Adrenal gland (tissue), 9 donors: ENCODE measurements at regions not wholly inside any gene's neighbourhood (a gene's known extent, or its start where the extent isn't known, plus 50 kb on each side); places are given as distances from the start of the nearest gene placed in this dataset.

ENCODE experiments used
- DNase-seq, 7 donors: peaks; one replicate each; pipeline ENCODE4 v3.0.0-alpha.2; 2019 to 2020
- H3K27ac ChIP-seq, 5 donors: fragments of 200-600 bp; sonication (generic) in 4 of 5; 1 replicate in 3 of 5; 2 replicates in 2 of 5; pipeline versions ENCODE4 v1.5.1 to v1.8.0; 2016 to 2020; ENCODE audit warnings: mild to moderate bottlenecking in 1 of 5
- H3K27me3 ChIP-seq: fragments of 200-600 bp; 2 replicates; pipeline ENCODE4 v1.8.0; 2021
- H3K36me3 ChIP-seq, 2 donors: fragments of 200-600 bp; replicated peaks in 1 of 2; 1 replicate in 1 of 2; 2 replicates in 1 of 2; pipeline versions ENCODE4 v1.5.1 to v1.8.0; 2018 to 2022
- H3K4me1 ChIP-seq, 2 donors: fragments of 200-600 bp; replicated peaks in 1 of 2; 1 replicate in 1 of 2; 2 replicates in 1 of 2; pipeline versions ENCODE4 v1.5.1 to v1.8.0; 2018 to 2021
- H3K4me3 ChIP-seq, 4 donors: fragments of 200-600 bp; sonication (generic) in 3 of 4; one replicate each; pipeline ENCODE4 v1.5.1; 2016 to 2018
- H3K9me3 ChIP-seq, 3 donors: fragments of 200-600 bp; sonication (generic) in 1 of 3; replicated peaks in 1 of 3; 1 replicate in 2 of 3; 2 replicates in 1 of 3; pipeline versions ENCODE4 v1.5.1 to v1.8.0; 2016 to 2021
- POLR2A ChIP-seq, 2 donors: fragments of 450-650 bp; IDR thresholded peaks; one replicate each; pipeline ENCODE4 v1.6.1; 2017; ENCODE audit warnings: antibody characterized with exemption in 2 of 2, mild to moderate bottlenecking in 2 of 2, moderate library complexity in 1 of 2
- WGBS, 4 donors: extraction: QIAGEN DNeasy Blood & Tissue Kit in 2 of 4; methylation state at CpG; one replicate each; pipeline versions ENCODE4 v1.1.5 to v1.1.7; 2013 to 2017; 5-methylcytosine and 5-hydroxymethylcytosine counted together
- intact Hi-C, 2 donors: fragments of 100-400 bp; cut with DNase I; formaldehyde crosslinking; loops; one replicate each; pipeline versions ENCODE4 v1.14.1 to v1.15.0; 2022 to 2023
- TF ChIP-seq, protein P1 (sequence below), 6 experiments: fragments of 450-650 bp in 4 of 6; fragments of 200-600 bp in 2 of 6; sonication (generic) in 1 of 6; IDR thresholded peaks; 1 replicate in 5 of 6; 2 replicates in 1 of 6; pipeline versions ENCODE4 v1.5.1 to v1.8.0; 2016 to 2021; ENCODE audit warnings: antibody characterized with exemption in 6 of 6, mild to moderate bottlenecking in 2 of 6, moderate library complexity in 1 of 6
- donor health status: healthy with polysubstance abuse.
- donor health status: Bipolar disorder and iron deficiency.
- donor health status: DM: yes; HTN: yes; CAD: no.
- donor health status: DM: no; HTN: no; CAD: no.
- donor health status: DM: no; HTN: no; CAD: no.

DNA sequence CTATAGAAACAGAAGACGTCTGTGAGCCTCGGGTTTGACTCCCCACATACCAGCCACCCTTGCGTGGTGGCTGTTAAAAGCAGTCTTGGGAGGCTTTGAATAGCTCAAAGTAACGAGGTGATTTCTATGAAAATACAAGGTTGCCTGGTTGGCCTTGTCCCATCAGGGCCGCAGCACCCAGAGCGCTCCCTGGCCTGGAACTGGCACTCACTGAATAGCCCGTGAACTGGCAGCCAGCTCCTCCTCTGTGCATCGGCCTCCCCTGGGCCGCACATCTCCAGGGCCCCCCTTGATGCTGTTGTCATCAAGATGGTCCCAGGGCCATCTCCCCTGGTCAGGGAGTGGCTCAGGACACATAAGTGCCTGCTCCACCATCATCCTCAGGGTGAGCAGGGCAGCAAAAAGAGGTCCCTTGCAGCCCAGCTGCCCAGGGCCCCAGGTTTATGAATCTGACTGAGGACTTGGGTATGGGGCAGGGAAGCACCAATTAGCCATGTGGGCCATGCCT, 144.6 kb upstream of the PPP1R26 start:
- Histone ChIP-seq H3K4me3 (no peak overlapping the region), H3K27ac (no peak overlapping the region), H3K27me3 (no peaks in the 10 kb centered on the region), H3K36me3 (no peaks in the 10 kb centered on the region), H3K9me3 (no peaks in the 10 kb centered on the region), H3K4me1 (no peaks in the 10 kb centered on the region)
- intact Hi-C loops, result no loop called here
- peak in 1 of 7 donors; percentile 20 for DNase-seq
- TF ChIP-seq POLR2A (IDR thresholded peaks at IDR 0.05), result no peak
- TF ChIP-seq, protein P1, sequence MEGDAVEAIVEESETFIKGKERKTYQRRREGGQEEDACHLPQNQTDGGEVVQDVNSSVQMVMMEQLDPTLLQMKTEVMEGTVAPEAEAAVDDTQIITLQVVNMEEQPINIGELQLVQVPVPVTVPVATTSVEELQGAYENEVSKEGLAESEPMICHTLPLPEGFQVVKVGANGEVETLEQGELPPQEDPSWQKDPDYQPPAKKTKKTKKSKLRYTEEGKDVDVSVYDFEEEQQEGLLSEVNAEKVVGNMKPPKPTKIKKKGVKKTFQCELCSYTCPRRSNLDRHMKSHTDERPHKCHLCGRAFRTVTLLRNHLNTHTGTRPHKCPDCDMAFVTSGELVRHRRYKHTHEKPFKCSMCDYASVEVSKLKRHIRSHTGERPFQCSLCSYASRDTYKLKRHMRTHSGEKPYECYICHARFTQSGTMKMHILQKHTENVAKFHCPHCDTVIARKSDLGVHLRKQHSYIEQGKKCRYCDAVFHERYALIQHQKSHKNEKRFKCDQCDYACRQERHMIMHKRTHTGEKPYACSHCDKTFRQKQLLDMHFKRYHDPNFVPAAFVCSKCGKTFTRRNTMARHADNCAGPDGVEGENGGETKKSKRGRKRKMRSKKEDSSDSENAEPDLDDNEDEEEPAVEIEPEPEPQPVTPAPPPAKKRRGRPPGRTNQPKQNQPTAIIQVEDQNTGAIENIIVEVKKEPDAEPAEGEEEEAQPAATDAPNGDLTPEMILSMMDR (IDR thresholded peaks at IDR 0.05), result no peak
- 70 to 93% (median 92%) methylated on average over 2 to 9 of the region's 9 CpGs for WGBS, 4 donors

DNA sequence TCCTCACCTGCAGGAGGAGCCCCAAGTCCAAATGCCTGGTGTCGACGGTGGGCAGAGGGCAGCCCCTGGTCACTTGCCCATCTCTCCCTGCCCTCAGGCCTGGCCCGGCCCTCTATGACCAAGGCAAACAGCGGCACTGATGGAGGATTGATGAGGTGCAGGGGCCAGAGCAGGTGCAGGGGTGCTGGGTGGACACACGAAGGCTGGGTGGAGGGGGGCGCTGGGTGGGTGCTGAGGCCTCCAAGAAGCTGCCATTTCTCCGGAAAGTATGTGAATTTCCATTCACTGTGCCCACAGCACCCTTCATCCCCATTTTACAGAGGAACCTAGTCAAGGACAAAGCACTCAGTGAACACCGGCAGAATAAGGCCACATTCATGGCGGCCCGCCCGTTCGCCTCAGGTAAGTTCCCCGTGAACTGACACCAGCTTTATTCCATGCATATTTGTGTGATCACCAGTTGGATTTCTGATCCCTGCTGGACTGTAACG, 143.8 kb upstream of the PPP1R26 start:
- TF ChIP-seq POLR2A (IDR thresholded peaks at IDR 0.05), result no peak
- TF ChIP-seq, protein P1 (IDR thresholded peaks at IDR 0.05), result no peak
- peak in 1 of 7 donors; percentile 41 for DNase-seq
- Histone ChIP-seq H3K9me3 (no peaks in the 10 kb centered on the region), H3K4me3 (no peak overlapping the region), H3K4me1 (no peaks in the 10 kb centered on the region), H3K27ac (no peak overlapping the region), H3K27me3 (no peaks in the 10 kb centered on the region), H3K36me3 (no peaks in the 10 kb centered on the region)
- intact Hi-C loops, result no loop called here
- WGBS, 4 donors, result 86 to 93% (median 91%) methylated on average over 12 to 14 of the region's 14 CpGs

DNA sequence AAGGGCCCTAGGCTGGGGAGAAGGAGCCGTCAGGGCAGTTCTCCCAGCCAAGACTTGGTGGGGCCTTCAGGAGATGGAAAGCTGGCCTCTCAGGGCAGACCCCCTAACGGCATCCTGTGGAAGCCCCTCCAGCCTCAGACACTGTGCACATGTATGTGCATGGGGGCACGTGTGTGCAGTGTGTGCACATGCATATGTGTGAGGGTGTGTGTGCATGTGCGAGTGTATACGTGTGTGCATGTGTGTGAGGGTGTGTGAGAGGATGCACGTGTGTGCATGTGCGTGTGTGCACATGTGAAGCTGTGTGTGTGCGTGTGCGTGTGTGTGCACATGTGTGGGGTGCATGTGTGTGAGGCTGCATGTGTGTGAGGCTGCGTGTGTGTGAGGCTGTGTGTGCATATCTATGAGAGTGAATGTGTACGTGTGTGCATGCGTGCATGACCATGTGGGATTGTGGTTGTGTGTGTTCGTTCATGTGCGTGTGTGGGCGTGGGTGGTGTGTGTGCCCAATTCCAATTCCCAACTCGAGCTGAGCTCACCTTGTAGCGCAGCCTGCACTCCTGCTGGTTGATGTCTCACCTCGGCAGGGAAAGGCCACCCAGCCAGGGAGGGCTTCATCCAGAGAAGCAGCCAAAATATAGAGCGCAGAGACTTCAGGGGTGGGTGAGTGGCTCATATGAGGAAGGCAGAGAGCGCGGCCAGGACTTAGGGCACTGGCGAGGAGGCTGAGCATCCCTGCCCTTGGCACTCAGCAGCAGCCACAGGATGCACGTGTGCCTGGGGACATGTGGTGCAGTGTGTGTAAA, 142.7 kb upstream of the PPP1R26 start:
- no peaks in the 10 kb centered on the region for H3K9me3 ChIP-seq
- intact Hi-C loops, result no loop called here
- no peak overlapping the region for H3K27ac ChIP-seq
- 70 to 87% (median 83%) methylated on average over 19 to 23 of the region's 23 CpGs for WGBS, 4 donors
- TF ChIP-seq POLR2A (IDR thresholded peaks at IDR 0.05), result no peak
- TF ChIP-seq, protein P1 (IDR thresholded peaks at IDR 0.05), result no peak
- no peaks in the 10 kb centered on the region for H3K4me1 ChIP-seq
- no peaks in the 10 kb centered on the region for H3K27me3 ChIP-seq
- no peaks in the 10 kb centered on the region for H3K36me3 ChIP-seq
- peak in 1 of 7 donors; percentile 35 for DNase-seq
- H3K4me3 ChIP-seq, result no peak overlapping the region

DNA sequence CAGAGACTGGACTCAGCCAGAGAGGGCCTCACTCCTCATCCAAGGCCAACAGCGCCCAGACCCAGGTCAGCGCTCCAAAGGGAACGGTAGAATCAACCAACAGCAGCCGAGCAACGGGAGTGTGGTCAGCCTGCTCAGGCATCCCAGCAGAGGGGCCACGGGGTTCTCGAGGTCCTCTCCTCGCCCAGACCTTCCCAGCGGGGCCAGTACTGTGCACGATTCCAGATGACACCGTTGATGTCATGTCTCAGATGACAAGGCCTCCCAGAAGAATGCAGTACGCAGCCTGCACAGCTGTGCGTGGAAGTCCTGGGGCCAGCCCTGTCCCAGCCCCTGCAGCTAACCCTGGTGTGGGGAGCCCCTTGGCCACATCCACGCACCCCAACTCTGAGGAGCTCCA, 141.0 kb upstream of the PPP1R26 start:
- Histone ChIP-seq H3K27ac (no peak overlapping the region), H3K36me3 (no peaks in the 10 kb centered on the region), H3K9me3 (no peaks in the 10 kb centered on the region), H3K27me3 (peaks cover 5% of the 10 kb centered on the region), H3K4me3 (no peak overlapping the region), H3K4me1 (no peaks in the 10 kb centered on the region)
- 84 to 93% (median 88%) methylated on average over 11 to 14 of the region's 14 CpGs for WGBS, 4 donors
- peak in 1 of 7 donors; percentile 36 for DNase-seq
- intact Hi-C loops, result no loop called here
- TF ChIP-seq POLR2A (IDR thresholded peaks at IDR 0.05), result no peak
- TF ChIP-seq, protein P1 (IDR thresholded peaks at IDR 0.05), result no peak
